ENCODE measurements at regions not wholly inside any gene's neighbourhood (a gene's known extent, or its start where the extent isn't known, plus 50 kb on each side); places are given as distances from the start of the nearest gene placed in this dataset.

DNA sequence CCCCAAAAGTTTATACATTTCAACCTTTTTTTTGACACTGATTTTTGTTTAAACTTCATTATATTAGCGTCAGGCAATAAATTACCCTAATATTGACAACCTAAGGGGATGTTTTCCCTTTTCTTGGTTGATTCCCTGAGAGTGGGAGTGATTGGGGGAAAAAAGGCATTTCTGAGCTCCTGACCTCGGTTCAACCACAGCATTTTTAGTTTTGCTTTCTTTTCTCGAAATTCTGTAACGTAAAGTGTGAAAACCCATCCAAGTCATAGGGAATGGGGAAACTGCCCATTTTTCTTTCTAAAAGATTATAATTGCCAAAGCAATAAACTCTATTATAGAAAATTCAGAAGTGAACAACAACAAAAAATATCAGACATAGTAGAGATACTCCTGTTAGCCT is 67.9 kb upstream of the SPACA1 start:
- no peaks in the 10 kb centered on the region for H3K9me3 ChIP-seq (ENCODE audit: control insufficient read depth in 2 of 3, insufficient read depth in 1 of 3, low read length in 3 of 3)
- H3K36me3 ChIP-seq (ENCODE audit: control insufficient read depth in 2 of 3, insufficient read depth in 3 of 3, low read length in 3 of 3) = no peaks in the 10 kb centered on the region
- H3K4me3 ChIP-seq (ENCODE audit: low read length in 3 of 3) = no peak overlapping the region
- no peak overlapping the region for H3K27ac ChIP-seq (ENCODE audit: low read depth in 2 of 2, low read length in 2 of 2)
- no peak overlapping the region for H3K9ac ChIP-seq (ENCODE audit: low read length in 3 of 3)
- intact Hi-C loops (cut with DNase I) = no loop called here
- DNase-seq (no peak), FAIRE-seq (no peak)
- TF ChIP-seq, protein P1, sequence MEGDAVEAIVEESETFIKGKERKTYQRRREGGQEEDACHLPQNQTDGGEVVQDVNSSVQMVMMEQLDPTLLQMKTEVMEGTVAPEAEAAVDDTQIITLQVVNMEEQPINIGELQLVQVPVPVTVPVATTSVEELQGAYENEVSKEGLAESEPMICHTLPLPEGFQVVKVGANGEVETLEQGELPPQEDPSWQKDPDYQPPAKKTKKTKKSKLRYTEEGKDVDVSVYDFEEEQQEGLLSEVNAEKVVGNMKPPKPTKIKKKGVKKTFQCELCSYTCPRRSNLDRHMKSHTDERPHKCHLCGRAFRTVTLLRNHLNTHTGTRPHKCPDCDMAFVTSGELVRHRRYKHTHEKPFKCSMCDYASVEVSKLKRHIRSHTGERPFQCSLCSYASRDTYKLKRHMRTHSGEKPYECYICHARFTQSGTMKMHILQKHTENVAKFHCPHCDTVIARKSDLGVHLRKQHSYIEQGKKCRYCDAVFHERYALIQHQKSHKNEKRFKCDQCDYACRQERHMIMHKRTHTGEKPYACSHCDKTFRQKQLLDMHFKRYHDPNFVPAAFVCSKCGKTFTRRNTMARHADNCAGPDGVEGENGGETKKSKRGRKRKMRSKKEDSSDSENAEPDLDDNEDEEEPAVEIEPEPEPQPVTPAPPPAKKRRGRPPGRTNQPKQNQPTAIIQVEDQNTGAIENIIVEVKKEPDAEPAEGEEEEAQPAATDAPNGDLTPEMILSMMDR (IDR thresholded peaks at IDR 0.05; ENCODE audit: borderline replicate concordance, extremely low read depth, insufficient read depth) = no peak
- no peaks in the 10 kb centered on the region for H3K27me3 ChIP-seq (ENCODE audit: control insufficient read depth, insufficient read depth, low read length)
- H3K4me1 ChIP-seq (ENCODE audit: control insufficient read depth in 2 of 3, insufficient read depth in 2 of 3, low read depth in 1 of 3, low read length in 3 of 3) = no peaks in the 10 kb centered on the region

DNA sequence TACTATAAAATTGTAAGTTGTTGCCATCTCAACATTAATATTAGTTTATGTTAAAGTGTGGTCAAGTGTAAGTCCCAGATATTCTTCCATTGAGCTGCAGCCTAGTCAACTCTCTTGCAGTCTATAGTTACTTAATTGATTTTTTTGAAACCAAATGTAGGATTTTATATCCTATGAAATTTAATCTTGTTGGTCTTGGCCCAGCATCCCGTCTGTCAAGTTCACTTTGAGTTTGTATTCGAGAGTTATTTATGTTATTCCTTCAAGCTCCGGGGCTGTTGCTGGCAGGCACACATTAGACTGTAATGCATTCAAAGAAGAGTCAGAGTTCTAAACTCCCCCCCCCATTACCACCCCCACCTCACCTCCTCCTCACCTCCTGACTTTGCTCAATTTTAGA is 71.0 kb upstream of the SPACA1 start:
- Histone ChIP-seq H3K27ac (ENCODE audit: low read depth in 2 of 2, low read length in 2 of 2) (no peak overlapping the region), H3K36me3 (ENCODE audit: control insufficient read depth in 2 of 3, insufficient read depth in 3 of 3, low read length in 3 of 3) (no peaks in the 10 kb centered on the region), H3K9me3 (ENCODE audit: control insufficient read depth in 2 of 3, insufficient read depth in 1 of 3, low read length in 3 of 3) (no peaks in the 10 kb centered on the region), H3K4me1 (ENCODE audit: control insufficient read depth in 2 of 3, insufficient read depth in 2 of 3, low read depth in 1 of 3, low read length in 3 of 3) (no peaks in the 10 kb centered on the region), H3K27me3 (ENCODE audit: control insufficient read depth, insufficient read depth, low read length) (no peaks in the 10 kb centered on the region), H3K9ac (ENCODE audit: low read length in 3 of 3) (no peak overlapping the region), H3K4me3 (ENCODE audit: low read length in 3 of 3) (no peak overlapping the region)
- FAIRE-seq = no peak
- TF ChIP-seq, protein P1 (IDR thresholded peaks at IDR 0.05; ENCODE audit: borderline replicate concordance, extremely low read depth, insufficient read depth) = no peak
- DNase-seq = no peak
- intact Hi-C loops (cut with DNase I) = no loop called here

DNA sequence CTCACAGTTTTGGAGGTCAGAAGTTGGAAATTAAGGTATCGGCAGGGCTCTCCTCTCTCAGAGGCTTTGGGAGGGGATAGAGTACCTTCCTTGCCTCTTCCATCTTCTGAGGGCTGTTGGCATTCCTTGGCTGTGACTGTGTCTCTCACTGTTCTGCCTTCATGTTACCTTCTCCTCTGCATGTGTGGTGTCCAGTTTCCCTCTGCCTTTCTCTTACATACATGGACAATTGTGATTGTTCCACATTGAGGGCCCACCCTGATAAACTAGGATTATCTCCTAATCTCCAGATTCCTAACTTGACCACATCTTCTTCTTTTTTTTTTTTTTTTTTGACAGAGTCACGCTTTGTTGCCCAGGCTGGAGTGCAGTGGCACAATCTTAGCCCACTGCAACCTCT is 72.1 kb upstream of the SPACA1 start:
- TF ChIP-seq, protein P1 (IDR thresholded peaks at IDR 0.05; ENCODE audit: borderline replicate concordance, extremely low read depth, insufficient read depth) = no peak
- intact Hi-C loops (cut with DNase I) = no loop called here
- Histone ChIP-seq H3K9ac (ENCODE audit: low read length in 3 of 3) (no peak overlapping the region), H3K27me3 (ENCODE audit: control insufficient read depth, insufficient read depth, low read length) (no peaks in the 10 kb centered on the region), H3K4me3 (ENCODE audit: low read length in 3 of 3) (no peak overlapping the region), H3K36me3 (ENCODE audit: control insufficient read depth in 2 of 3, insufficient read depth in 3 of 3, low read length in 3 of 3) (no peaks in the 10 kb centered on the region), H3K4me1 (ENCODE audit: control insufficient read depth in 2 of 3, insufficient read depth in 2 of 3, low read depth in 1 of 3, low read length in 3 of 3) (no peaks in the 10 kb centered on the region), H3K27ac (ENCODE audit: low read depth in 2 of 2, low read length in 2 of 2) (no peak overlapping the region), H3K9me3 (ENCODE audit: control insufficient read depth in 2 of 3, insufficient read depth in 1 of 3, low read length in 3 of 3) (no peaks in the 10 kb centered on the region)
- no peak for DNase-seq
- no peak for FAIRE-seq

DNA sequence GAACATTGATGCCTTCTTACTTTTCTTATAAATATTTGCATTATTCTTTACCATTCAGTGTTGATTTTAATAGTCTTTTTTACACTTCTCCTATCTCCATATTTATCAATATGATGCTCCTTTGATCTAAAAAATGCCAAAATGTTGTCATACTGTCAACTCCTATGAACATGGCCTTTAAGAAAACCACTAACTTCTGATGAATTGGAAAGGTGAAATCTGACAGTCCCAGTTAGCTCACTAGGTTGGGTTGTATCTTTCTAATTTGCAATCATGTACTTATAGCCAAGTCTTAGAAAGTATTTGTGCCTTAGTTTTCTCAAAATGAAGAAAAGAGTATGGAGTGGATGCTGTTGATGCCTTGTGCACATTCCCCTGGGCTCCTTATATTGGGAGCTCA is 75.4 kb upstream of the SPACA1 start:
- H3K27me3 ChIP-seq (ENCODE audit: control insufficient read depth, insufficient read depth, low read length) = no peaks in the 10 kb centered on the region
- H3K4me1 ChIP-seq (ENCODE audit: control insufficient read depth in 2 of 3, insufficient read depth in 2 of 3, low read depth in 1 of 3, low read length in 3 of 3) = peaks cover 0 to 2% (median 0%) of the 10 kb centered on the region in 3 donors
- DNase-seq = no peak
- no peak for FAIRE-seq
- TF ChIP-seq, protein P1 (IDR thresholded peaks at IDR 0.05; ENCODE audit: borderline replicate concordance, extremely low read depth, insufficient read depth) = no peak
- no peaks in the 10 kb centered on the region for H3K36me3 ChIP-seq (ENCODE audit: control insufficient read depth in 2 of 3, insufficient read depth in 3 of 3, low read length in 3 of 3)
- no peak overlapping the region for H3K4me3 ChIP-seq (ENCODE audit: low read length in 3 of 3)
- H3K27ac ChIP-seq (ENCODE audit: low read depth in 2 of 2, low read length in 2 of 2) = no peak overlapping the region
- no peaks in the 10 kb centered on the region for H3K9me3 ChIP-seq (ENCODE audit: control insufficient read depth in 2 of 3, insufficient read depth in 1 of 3, low read length in 3 of 3)
- intact Hi-C loops (cut with DNase I) = no loop called here
- H3K9ac ChIP-seq (ENCODE audit: low read length in 3 of 3) = no peak overlapping the region

Data from kidney (tissue), 13 donors.